PFSK-1 (cell line): ENCODE measurements at regions not wholly inside any gene's neighbourhood (a gene's known extent, or its start where the extent isn't known, plus 50 kb on each side); places are given as distances from the start of the nearest gene placed in this dataset.

Source experiments
- FOXP2 ChIP-seq: optimal IDR thresholded peaks from 2 replicates; pipeline ENCODE3; 2011; ENCODE audit warnings: borderline replicate concordance, control low read depth, inconsistent platforms; ENCODE audit not compliant: insufficient read depth; ENCODE audit errors: extremely low read length, extremely low read depth
- POLR2AphosphoS5 ChIP-seq: IDR thresholded peaks from 2 replicates; pipeline ENCODE4 v1.6.1; 2012; ENCODE audit warnings: low read depth, mild to moderate bottlenecking, control low read depth, low read length, moderate library complexity
- REST ChIP-seq, 2 experiments: IDR thresholded peaks; 2 replicates each; pipeline versions ENCODE4 v1.6.1 to v1.8.0; 2011 to 2012; ENCODE audit warnings: low read depth in 2 of 2, low read length in 2 of 2, control low read depth in 1 of 2, inconsistent platforms in 1 of 2, mild to moderate bottlenecking in 1 of 2, moderate library complexity in 1 of 2; ENCODE audit not compliant: insufficient read depth in 1 of 2
- SIN3A ChIP-seq: IDR thresholded peaks from 2 replicates; pipeline ENCODE4 v1.6.1; 2012; ENCODE audit warnings: mild to moderate bottlenecking, low read length, moderate library complexity, borderline replicate concordance; ENCODE audit not compliant: insufficient read depth
- TAF1 ChIP-seq: IDR thresholded peaks from 2 replicates; pipeline ENCODE4 v1.6.1; 2012; ENCODE audit warnings: low read length, control low read depth, borderline replicate concordance; ENCODE audit not compliant: insufficient read depth

- TF ChIP-seq TAF1 (no peak), SIN3A (no peak), POLR2AphosphoS5 (no peak), FOXP2 (no peak), REST (IDR thresholded peaks at IDR 0.05; ENCODE audit: insufficient read depth in 1 of 2, low read depth in 2 of 2, low read length in 2 of 2) (no peak)
Observed at GRCh38 chr2:204050681-204051080, 114.1 kb downstream of the ICOS start.

GRCh38 chr2:204051476-204051875 is 114.9 kb downstream of the ICOS start:
- TF ChIP-seq REST (IDR thresholded peaks at IDR 0.05; ENCODE audit: insufficient read depth in 1 of 2, low read depth in 2 of 2, low read length in 2 of 2) (no peak), POLR2AphosphoS5 (no peak), FOXP2 (no peak), TAF1 (no peak), SIN3A (no peak)

GRCh38 chr2:204051984-204052556 is 115.5 kb downstream of the ICOS start:
- TF ChIP-seq FOXP2 (no peak), POLR2AphosphoS5 (no peak)

GRCh38 chr2:204059016-204059415 is 122.5 kb downstream of the ICOS start:
- TF ChIP-seq TAF1 = no peak
- no peak for TF ChIP-seq REST (IDR thresholded peaks at IDR 0.05; ENCODE audit: insufficient read depth in 1 of 2, low read depth in 2 of 2, low read length in 2 of 2)
- TF ChIP-seq SIN3A = no peak
- no peak for TF ChIP-seq FOXP2
- no peak for TF ChIP-seq POLR2AphosphoS5

GRCh38 chr2:204060841-204061240 is 124.3 kb downstream of the ICOS start:
- TF ChIP-seq REST (IDR thresholded peaks at IDR 0.05; ENCODE audit: insufficient read depth in 1 of 2, low read depth in 2 of 2, low read length in 2 of 2) (no peak), POLR2AphosphoS5 (no peak), SIN3A (no peak), FOXP2 (no peak)
